ENCODE measurements at regions not wholly inside any gene's neighbourhood (a gene's known extent, or its start where the extent isn't known, plus 50 kb on each side); places are given as distances from the start of the nearest gene placed in this dataset.
"Not testable (repeated sequence)": the region's sequence is repeated elsewhere in the genome, so short reads cannot be mapped to it uniquely, and the experiment has no call there.

GRCh38 chr2:226578879-226579278 is 220.7 kb downstream of the IRS1 start:
- no peak for DNase-seq (ENCODE audit: low spot score)

- DNase-seq (ENCODE audit: low spot score): no peak
Measured at GRCh38 chr2:226578373-226578772, 221.2 kb downstream of the IRS1 start.

GRCh38 chr2:226575928-226576327 is 223.7 kb downstream of the IRS1 start:
- no peak for DNase-seq (ENCODE audit: low spot score)

GRCh38 chr2:226573158-226573557 is 226.5 kb downstream of the IRS1 start:
- DNase-seq (ENCODE audit: low spot score): no peak

GRCh38 chr2:226564667-226565066 is 235.0 kb downstream of the IRS1 start:
- DNase-seq (ENCODE audit: low spot score): no peak

GRCh38 chr2:226561962-226562361 is 237.7 kb downstream of the IRS1 start:
- DNase-seq (ENCODE audit: low spot score): no peak

GRCh38 chr2:226560325-226560724 is 239.3 kb downstream of the IRS1 start:
- DNase-seq (ENCODE audit: low spot score): no peak

- no peak for DNase-seq (ENCODE audit: low spot score)
Measured at GRCh38 chr2:226559536-226559935, 240.1 kb downstream of the IRS1 start.

- no peak for DNase-seq (ENCODE audit: low spot score)
Measured at GRCh38 chr2:226558418-226558817, 241.2 kb downstream of the IRS1 start.

GRCh38 chr2:226556050-226556449 is 243.6 kb downstream of the IRS1 start:
- DNase-seq (ENCODE audit: low spot score): no peak

GRCh38 chr2:226554701-226555100 is 244.9 kb downstream of the IRS1 start:
- DNase-seq (ENCODE audit: low spot score): no peak

- no peak for DNase-seq (ENCODE audit: low spot score)
Measured at GRCh38 chr2:226553333-226553732, 246.3 kb downstream of the IRS1 start.

- DNase-seq (ENCODE audit: low spot score): no peak
Measured at GRCh38 chr2:226552571-226553285, 246.9 kb downstream of the IRS1 start.

- DNase-seq (ENCODE audit: low spot score): no peak
Measured at GRCh38 chr2:226551522-226552250, 247.9 kb downstream of the IRS1 start.

- DNase-seq (ENCODE audit: low spot score): no peak
Measured at GRCh38 chr2:226550801-226551200, 248.8 kb downstream of the IRS1 start.

- DNase-seq (ENCODE audit: low spot score): no peak
Measured at GRCh38 chr2:226548732-226549131, 250.9 kb downstream of the IRS1 start.

GRCh38 chr2:226544596-226545210 is 254.9 kb downstream of the IRS1 start:
- DNase-seq (ENCODE audit: low spot score): no peak

GRCh38 chr2:226540204-226540994 is 259.2 kb downstream of the IRS1 start:
- DNase-seq (ENCODE audit: low spot score): no peak

GRCh38 chr2:226536410-226536809 is 263.2 kb downstream of the IRS1 start:
- DNase-seq (ENCODE audit: low spot score): no peak

GRCh38 chr2:226532976-226533375 is 266.6 kb downstream of the IRS1 start:
- DNase-seq (ENCODE audit: low spot score): not testable (repeated sequence)

- no peak for DNase-seq (ENCODE audit: low spot score)
Measured at GRCh38 chr2:226531061-226531810, 268.4 kb downstream of the IRS1 start.

GRCh38 chr2:226529556-226529955 is 270.1 kb downstream of the IRS1 start:
- no peak for DNase-seq (ENCODE audit: low spot score)
